NCI-H526 treated with DMSO at 0.1 percent for 48 hours (cell line): ENCODE measurements at regions not wholly inside any gene's neighbourhood (a gene's known extent, or its start where the extent isn't known, plus 50 kb on each side); places are given as distances from the start of the nearest gene placed in this dataset.
A peak's percentile ranks its signal among the peaks of the same experiment; 100 is the strongest.

Experiments
- DNase-seq: peaks from one replicate; lab custom pipeline; 2025; lab: John Stamatoyannopoulos, UW

GRCh38 chr14:36028665-36029064 lies 147.9 kb downstream of the PTCSC3 start:
- no peak for DNase-seq

DNA sequence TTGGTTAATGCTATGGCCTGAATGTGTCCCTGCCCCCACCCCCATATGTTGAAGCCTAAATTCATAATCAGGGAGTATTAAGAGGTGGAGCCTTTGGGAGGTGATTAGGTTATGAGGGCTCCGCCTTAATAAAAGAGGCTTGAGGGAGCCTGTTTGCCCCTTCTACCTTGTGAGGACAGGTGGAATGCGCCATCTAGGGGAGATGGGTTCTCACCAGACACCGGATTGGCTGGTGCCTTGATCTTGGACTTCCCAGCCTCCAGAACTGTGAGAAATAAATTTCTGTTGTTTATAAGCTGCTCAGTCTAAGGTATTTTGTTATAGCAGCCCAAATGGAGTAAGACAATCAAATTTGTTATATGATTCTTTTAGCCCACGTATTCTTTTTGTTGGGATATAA lies 148.3 kb downstream of the PTCSC3 start:
- no peak for DNase-seq

GRCh38 chr14:36027354-36027753 lies 149.2 kb downstream of the PTCSC3 start:
- no peak for DNase-seq

DNA sequence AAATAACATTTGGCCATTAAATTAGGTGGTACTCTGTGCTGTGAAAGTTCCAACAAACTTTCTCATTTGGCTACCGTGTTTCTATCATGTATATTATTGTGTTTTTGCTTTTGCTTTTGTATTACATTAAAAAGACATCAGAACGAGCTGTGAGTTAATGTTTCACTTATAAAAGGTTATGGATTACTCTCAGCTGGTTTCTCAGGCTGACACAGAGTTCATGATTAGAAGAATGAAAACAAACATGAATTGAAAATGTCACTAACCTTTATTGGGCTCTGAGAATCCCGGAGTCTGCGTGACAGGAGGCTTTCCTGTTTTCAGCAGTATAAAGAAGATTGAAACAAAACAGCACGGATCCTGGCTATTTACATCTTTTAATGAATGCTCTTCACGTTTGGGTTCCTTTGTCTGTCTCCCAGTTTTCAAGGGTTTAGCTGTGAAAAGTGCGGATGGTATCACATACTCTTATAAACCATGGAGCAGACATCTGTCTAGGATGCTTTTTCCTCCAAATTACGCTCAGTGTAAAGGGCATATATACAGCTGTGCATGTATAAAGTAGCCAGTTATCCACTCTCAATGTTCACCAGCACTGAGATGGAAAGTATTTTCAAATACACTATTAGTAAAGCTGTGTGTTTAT lies 153.6 kb downstream of the PTCSC3 start:
- DNase-seq, result no peak

GRCh38 chr14:36021591-36022320 lies 154.8 kb downstream of the PTCSC3 start:
- no peak for DNase-seq

DNA sequence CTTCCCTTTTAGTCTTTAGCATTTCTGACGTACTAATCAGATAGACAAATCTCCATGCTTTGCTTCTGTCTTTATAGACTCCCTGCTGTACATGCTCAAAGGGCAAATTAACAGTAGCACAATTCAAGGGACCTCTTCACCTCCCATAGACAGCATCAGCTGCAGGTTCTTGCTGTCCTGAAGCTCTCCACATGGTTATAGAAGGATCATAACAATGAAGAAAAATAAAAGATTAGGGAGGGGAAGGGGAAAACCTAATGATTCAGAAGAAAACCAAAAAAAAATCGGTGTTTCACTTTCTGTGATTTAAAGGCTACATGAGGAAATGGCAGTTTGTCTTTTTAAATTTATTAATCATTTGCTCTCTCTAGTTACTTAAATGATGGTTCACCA lies 155.5 kb downstream of the PTCSC3 start:
- DNase-seq, result no peak

DNA sequence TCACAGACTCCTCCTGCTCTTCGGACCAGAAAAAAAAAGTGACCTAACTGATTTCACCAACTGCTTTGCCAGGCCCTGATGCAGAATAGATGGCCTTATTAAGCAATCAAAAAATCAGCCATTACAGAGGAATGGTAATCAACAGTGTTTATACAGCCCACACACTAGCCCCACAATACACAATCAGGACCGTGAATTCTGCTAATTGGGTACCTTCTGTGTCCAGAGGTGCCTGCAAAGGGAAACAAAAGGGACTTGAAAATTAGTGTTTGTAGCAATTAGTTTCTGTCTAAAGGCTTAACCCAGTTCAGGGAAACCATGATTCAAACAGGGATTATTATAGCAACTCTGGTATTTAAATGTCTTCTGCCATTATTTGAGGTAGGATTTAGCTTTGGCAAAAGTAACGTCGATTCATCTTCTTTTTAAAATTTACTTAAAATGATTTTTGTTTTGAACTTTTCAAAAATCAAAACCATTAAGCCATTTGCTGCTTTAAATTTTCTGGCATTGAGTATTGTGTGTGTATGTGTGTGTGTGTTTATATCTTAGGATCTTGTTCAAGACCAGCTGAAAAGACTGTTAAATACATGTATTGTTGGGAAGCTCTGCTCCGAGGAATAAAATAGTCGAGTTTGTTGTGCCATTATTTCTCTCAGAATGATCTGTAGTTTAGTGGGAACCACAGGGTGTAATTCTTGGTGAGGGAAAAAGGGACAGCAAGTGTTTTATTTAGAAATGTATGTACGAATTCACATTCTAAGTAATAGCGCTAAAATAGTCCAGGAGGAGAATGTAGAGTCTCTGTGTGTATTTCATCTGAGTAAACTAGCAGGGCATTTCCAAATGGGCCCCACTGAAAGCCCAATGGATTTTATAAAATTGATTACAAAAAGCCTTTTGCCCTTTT lies 156.1 kb downstream of the PTCSC3 start:
- no peak for DNase-seq

GRCh38 chr14:36019126-36019525 lies 157.4 kb downstream of the PTCSC3 start:
- no peak for DNase-seq

DNA sequence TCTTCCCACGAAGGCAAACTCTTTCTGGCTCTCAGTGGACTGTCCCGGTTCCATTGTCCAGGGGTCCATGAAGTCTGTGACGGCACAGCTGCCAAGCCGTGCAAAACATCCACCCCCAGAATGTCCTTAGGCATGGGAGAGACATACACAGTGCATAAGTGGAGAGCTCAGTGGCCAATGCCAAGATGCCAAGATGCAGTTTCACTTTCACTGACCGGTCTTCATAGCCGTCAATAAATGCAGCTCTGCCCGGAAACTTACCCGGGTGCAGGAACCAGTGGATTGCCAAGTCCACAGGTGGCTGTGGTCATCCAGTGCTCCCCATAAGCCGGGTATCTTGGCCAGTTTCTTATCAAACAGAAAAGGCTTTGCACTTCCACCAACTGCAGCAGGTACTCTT lies 162.3 kb downstream of the PTCSC3 start:
- DNase-seq, result no peak

DNA sequence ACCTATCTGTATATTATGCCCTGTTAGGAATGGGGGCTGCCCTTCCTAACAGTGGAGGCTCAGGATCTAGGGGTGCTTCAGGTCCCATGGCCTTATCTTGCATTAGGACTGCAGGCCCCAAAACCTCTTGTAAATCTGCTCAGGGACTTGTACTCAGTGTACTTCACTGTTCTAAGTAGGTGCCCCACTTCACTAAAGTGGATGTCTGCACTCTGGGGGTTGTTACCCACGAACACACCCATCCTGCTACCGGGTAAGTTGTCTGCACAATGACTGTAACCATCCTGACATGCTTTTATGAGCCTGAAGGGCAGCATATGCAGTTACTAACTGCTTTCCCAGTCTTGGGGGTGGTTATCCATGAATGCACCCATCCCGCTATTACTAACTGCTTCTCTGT lies 163.0 kb downstream of the PTCSC3 start:
- DNase-seq, result no peak

DNA sequence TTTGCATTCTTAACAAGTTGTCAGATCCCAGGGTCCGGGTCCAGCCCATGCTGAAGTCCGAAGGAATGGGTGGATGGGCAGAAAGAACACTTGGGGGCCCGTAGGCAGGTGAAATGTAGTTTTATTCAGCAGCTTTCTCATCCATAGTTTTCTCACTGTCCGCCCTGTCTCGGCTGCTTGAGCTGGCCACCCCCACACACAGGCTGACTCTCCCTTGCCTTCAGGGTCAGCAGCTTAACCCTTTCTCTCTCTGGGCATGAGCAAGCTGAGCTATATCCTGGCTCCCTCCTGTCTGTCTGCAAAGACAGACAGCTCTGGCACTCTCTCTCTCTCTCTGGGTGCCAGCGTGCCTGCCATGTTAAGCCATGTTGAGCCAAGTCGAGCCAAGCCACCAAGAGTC lies 163.9 kb downstream of the PTCSC3 start:
- DNase-seq, result no peak

DNA sequence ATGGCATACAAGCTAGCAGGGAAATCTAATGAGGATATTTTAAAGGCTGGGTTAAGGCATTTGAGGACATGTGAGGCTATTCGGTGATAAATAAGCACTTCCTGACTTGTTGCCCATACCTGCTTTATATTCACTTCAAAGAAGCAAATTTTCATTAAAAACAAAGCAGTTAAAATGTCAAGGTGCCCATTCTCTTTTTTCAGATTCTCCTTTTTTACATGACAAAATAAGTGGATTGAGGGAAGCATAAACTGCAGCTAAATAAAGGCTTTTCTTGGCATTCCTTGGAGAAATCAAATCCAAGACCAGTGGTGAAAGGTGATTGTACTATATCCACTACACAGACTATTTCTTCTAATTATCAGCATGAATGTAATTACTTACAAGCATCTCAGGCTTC lies 166.9 kb downstream of the PTCSC3 start:
- no peak for DNase-seq

DNA sequence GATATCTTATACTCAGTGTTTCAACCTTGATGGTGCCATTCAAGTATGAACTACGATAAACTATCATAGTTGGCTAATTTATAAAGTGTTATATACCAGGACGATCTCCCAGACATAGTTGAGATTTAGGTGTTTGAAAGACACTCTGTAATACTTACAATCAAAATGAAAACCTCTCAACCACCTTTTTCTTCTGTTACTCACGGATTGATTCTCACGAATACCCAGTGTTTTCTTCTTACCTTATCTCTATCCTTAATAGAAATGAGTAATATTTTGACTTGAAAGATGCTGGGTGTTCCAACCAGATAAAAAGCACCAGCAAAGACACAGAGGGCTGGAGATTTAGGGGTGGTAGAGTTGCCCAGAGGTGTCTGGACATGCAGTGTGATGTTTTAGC lies 169.9 kb downstream of the PTCSC3 start:
- no peak for DNase-seq

DNA sequence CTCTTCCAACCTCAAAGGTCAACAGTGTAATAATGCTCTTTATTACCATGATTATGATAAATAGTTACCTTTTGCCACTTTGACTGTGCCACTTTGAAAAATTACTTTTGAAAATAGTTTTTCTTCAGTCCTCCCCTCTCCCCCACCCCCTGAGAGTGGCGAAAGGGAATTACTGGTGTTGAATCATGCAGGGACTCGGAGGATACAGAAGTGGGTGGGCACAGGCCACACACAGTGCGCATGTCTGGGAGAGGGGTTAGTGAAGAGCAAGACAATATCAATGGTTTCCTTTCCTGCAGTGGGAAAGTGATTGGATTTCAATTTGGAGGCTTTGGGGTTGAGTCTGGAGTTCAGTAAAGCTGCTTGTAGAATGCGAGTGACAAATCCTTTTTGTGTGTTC lies 170.9 kb downstream of the PTCSC3 start:
- DNase-seq, result no peak

DNA sequence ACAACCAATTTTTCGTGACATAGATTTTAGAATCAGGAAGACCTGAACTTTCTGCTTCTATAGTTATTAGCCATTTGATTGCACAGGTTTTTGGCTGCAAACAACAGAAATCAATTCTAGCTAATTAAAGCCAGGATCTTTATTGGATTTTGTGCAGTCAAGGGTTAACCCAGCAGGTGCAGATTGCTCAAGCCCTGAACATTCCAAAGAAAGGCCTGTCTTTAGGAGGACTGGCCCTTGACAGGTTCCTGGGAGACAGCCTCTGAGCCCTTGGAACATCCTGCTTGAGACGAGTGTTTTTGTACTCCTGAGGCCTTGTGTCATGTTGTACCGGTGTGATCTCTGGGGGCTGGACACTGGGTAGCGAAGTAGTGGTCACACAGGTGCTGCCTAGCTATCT lies 174.6 kb downstream of the PTCSC3 start:
- no peak for DNase-seq

DNA sequence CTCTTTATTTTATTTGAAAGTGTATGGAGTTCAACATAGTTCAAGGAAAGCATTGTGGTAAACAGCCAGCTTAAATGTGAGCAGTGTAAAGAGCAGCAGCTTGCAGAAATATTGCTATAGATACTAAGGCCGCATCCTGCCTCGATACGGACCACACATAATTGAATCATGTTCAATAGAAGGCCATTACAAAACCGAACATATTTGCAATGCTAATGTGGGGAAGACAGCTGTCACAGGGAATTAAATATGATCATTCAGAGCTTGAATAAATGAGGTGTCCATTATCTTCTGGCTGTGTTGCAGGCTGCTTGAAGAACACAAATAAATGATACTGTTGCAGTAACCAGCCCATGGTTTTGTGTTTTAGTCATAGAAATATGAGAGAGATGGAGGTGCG lies 173.2 kb downstream of the BRMS1L start:
- DNase-seq, result peak; percentile 24

DNA sequence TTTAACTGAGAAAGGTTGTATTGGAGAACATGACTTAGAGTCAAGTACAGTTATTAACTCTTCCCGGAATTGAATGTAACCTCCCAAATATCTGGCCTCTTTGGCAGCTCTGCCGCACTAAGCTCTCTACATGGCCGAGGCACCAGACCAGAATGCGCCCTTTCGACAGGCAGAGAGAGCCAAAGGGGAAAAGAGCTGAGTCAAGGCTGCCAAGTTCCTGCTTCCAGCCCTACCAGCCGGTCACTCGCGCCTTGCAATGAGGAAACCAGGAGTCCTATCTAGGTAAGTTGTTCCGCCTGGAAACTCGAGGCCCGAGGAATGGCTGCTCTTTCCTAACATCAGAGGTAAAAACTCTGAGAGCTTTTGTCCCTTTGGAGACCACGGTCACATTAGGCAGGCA lies 172.2 kb downstream of the BRMS1L start:
- no peak for DNase-seq

DNA sequence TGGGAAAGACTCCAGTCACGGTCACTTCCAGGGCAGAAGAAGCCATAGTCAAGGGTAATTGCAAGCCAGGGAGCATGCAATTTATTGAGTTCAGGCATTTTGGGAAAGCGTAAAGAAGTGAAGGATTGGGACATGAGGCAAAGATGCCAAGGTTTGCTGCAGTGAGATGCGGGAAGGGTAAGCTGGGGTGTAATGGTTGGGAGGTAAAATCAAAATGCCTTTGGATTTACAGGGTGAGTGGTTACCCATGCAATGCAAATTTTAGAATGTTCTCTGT lies 167.5 kb downstream of the BRMS1L start:
- no peak for DNase-seq

DNA sequence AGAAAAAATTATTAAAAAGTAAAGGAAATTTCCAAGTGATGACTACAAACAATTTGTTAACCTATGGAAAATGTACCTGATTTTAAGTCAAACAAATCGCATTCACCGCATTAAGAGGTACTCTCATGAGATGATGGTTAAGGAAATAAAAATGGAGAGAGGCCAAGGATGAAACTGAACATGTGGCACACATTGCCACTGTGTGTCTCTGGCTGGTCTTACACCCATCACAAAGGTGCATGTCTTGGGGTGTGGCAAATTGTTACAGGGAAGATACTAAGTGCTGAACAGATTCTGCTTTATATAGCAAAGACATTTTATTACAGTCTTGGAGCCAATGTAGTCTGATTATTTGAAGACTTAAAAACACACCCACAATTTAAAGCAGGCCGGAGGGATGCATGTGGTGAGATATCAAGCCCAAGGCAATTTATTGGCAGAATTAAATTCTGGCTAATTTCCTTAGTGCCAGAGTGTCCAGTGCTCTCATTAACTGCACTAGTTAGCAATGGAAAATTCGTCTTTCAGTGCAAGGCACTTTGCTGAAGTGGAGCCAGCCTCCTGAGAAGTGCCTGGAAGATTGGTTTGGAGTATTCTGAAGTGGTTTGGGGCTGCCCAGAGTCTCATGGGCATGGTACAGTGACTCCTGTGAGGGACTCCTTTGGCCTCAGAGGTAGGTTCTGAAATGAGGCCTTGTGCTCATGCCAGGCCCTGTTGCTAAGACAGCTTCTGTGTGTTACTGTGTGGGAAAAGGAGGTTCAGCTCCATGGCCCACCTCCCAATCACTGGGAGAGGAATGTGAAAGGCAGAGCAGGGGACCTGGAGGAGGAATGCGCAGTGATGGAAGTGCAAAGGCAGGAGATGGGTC lies 166.9 kb downstream of the BRMS1L start:
- DNase-seq, result no peak

DNA sequence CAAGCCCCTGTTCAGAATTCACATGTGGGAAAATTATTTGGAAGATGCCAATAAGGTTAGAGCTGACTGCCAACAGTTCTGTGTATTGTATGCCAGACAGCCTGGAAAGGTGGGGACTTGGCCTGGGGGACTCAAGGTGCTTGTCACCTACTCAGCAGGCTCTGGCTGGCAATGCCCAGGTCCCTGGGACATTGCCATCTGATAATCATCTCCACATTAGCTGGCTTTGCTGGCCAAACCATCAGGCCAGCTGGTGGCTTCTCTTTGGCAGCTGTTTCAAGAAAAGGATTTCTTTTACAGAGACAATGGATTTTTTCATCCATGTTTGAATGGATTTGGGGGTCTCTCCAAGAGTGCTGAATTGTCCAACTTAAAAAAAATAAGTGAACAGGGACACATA lies 165.2 kb downstream of the BRMS1L start:
- no peak for DNase-seq

GRCh38 chr14:35989736-35990135 lies 163.6 kb downstream of the BRMS1L start:
- DNase-seq, result no peak

DNA sequence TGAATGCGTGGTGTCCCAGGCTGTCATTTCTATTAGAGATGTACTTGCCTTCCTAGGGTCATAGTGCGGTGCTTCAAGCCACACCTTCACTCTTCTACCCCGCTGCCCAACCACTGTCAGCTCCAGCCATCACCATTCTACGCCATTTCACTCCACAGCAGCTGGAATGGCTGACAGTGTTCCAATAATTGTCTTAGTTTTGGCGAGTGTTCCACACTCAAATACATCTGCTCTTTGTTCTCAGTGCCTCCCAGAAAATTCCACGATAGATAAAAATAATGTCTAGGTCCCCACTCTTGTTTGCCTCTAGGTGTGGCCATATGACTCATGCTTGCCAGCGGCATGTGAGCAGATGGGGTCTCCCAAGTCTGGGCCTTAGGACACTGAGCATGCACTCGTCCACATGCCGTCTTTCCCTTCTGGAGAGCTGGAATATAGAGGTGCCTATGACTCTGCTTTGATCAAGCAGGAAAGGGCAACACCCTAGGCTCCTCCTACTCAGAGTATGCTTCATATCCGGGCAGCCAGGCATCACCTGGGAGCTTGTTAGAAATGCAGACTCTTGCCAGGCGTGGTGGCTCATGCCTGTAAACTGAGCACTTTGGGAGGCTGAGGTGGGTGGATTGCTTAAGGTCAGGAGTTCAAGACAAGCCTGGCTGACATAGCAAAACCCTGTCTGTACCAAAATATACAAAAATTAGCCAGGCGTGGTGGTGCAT lies 163.0 kb downstream of the BRMS1L start:
- DNase-seq, result no peak
